GM23338 (cell line): ENCODE measurements at regions not wholly inside any gene's neighbourhood (a gene's known extent, or its start where the extent isn't known, plus 50 kb on each side); places are given as distances from the start of the nearest gene placed in this dataset.

Experiments
- ATAC-seq: fragments of 200-7000 bp; cut with Tn5 transposase; 3 replicates; pipeline ENCODE4 v1.9.1; 2020
- DNase-seq: peaks from one replicate; pipeline ENCODE4 v3.0.0-alpha.2; 2015; ENCODE audit warnings: low spot score
- H2AFZ ChIP-seq: fragments of 200-600 bp; sonication (generic); 2 replicates; pipeline ENCODE4 v1.8.0; 2016; ENCODE audit warnings: antibody characterized with exemption, mild to moderate bottlenecking, moderate library complexity
- H3F3A ChIP-seq: fragments of 200-600 bp; sonication (generic); replicated peaks from 2 replicates; pipeline ENCODE4 v1.8.0; 2017; ENCODE audit warnings: antibody characterized with exemption, mixed run types, low read depth
- H3K27ac ChIP-seq: fragments of 200-600 bp; sonication (generic); 2 replicates; pipeline ENCODE4 v1.6.1; 2016; ENCODE audit warnings: low read depth
- H3K27me3 ChIP-seq: fragments of 200-600 bp; sonication (generic); 2 replicates; pipeline ENCODE4 v1.8.0; 2016; ENCODE audit warnings: mild to moderate bottlenecking, mixed run types, moderate library complexity; ENCODE audit not compliant: insufficient read depth
- H3K36me3 ChIP-seq: fragments of 200-600 bp; sonication (generic); 2 replicates; pipeline ENCODE4 v1.8.0; 2016; ENCODE audit warnings: mild to moderate bottlenecking; ENCODE audit not compliant: insufficient read depth
- H3K4me1 ChIP-seq: fragments of 200-600 bp; sonication (generic); 2 replicates; pipeline ENCODE4 v1.8.0; 2016; ENCODE audit warnings: mild to moderate bottlenecking, moderate library complexity; ENCODE audit not compliant: insufficient read depth
- H3K4me2 ChIP-seq: fragments of 200-600 bp; sonication (generic); 2 replicates; pipeline ENCODE4 v1.7.1; 2017; ENCODE audit warnings: mixed run types
- H3K4me3 ChIP-seq: fragments of 200-600 bp; sonication (generic); 2 replicates; pipeline ENCODE4 v1.6.1; 2016; ENCODE audit warnings: mixed run types
- H3K79me2 ChIP-seq: fragments of 200-600 bp; sonication (generic); replicated peaks from 2 replicates; pipeline ENCODE4 v1.8.0; 2017; ENCODE audit warnings: mild to moderate bottlenecking; ENCODE audit not compliant: insufficient read depth
- H3K9me2 ChIP-seq: fragments of 200-600 bp; sonication (generic); 2 replicates; pipeline ENCODE4 v1.8.0; 2017; ENCODE audit not compliant: insufficient read depth
- H4K20me1 ChIP-seq: fragments of 200-600 bp; sonication (generic); replicated peaks from 2 replicates; pipeline ENCODE4 v1.8.0; 2017; ENCODE audit warnings: mild to moderate bottlenecking; ENCODE audit not compliant: insufficient read depth
- H3K27ac Mint-ChIP-seq: 2 replicates; pipeline ENCODE4 v1.8.0; 2020; ENCODE audit warnings: inconsistent platforms, mild to moderate bottlenecking, moderate library complexity, mixed read lengths
- H3K27me3 Mint-ChIP-seq: 3 replicates; pipeline ENCODE4 v1.8.0; 2022; ENCODE audit warnings: low read depth, mild to moderate bottlenecking, moderate library complexity, mixed read lengths, inconsistent platforms; ENCODE audit not compliant: insufficient read depth, poor library complexity
- H3K36me3 Mint-ChIP-seq: 3 replicates; pipeline ENCODE4 v1.8.0; 2021; ENCODE audit warnings: low read depth, mild to moderate bottlenecking, inconsistent platforms, moderate library complexity, mixed read lengths
- H3K4me1 Mint-ChIP-seq: 3 replicates; pipeline ENCODE4 v1.8.0; 2020; ENCODE audit warnings: mild to moderate bottlenecking, inconsistent platforms, mixed read lengths
- H3K4me3 Mint-ChIP-seq: 3 replicates; pipeline ENCODE4 v1.8.0; 2021; ENCODE audit warnings: moderate library complexity, mild to moderate bottlenecking, inconsistent platforms, mixed read lengths
- H3K9me3 Mint-ChIP-seq: 3 replicates; pipeline ENCODE4 v1.8.0; 2020; ENCODE audit warnings: moderate library complexity, mild to moderate bottlenecking, inconsistent platforms, mixed read lengths
- CREB1 ChIP-seq: fragments of 250-450 bp; sonication (Bioruptor Pico); IDR thresholded peaks from 2 replicates; pipeline ENCODE4 v1.5.0; 2020; ENCODE audit warnings: low read depth, mild to moderate bottlenecking, moderate library complexity
- CTCF ChIP-seq, 2 experiments: fragments of 200-600 bp in 1 of 2; sonication (generic) in 1 of 2; conservative IDR thresholded peaks; 2 replicates each; pipeline versions ENCODE4 v1.5.1 to v1.6.1; 2016 to 2017; ENCODE audit warnings: antibody characterized with exemption in 2 of 2, low read depth in 2 of 2, mild to moderate bottlenecking in 2 of 2, moderate library complexity in 1 of 2
- ETS1 ChIP-seq: IDR thresholded peaks from 2 replicates; pipeline ENCODE4 v1.6.1; 2016; ENCODE audit warnings: antibody characterized with exemption
- EZH2 ChIP-seq: fragments of 200-600 bp; sonication (generic); IDR thresholded peaks from one replicate; pipeline ENCODE4 v1.8.0; 2017; ENCODE audit warnings: antibody characterized with exemption, mild to moderate bottlenecking, low read depth; ENCODE audit not compliant: unreplicated experiment
- EZH2phosphoT487 ChIP-seq: fragments of 200-600 bp; sonication (generic); IDR thresholded peaks from one replicate; pipeline ENCODE4 v1.8.1; 2018; ENCODE audit warnings: antibody characterized with exemption; ENCODE audit not compliant: unreplicated experiment
- JUNB ChIP-seq: IDR thresholded peaks from one replicate; pipeline ENCODE4 v1.6.1; 2016; ENCODE audit warnings: antibody characterized with exemption; ENCODE audit not compliant: unreplicated experiment
- NANOG ChIP-seq: IDR thresholded peaks from 2 replicates; pipeline ENCODE4 v1.6.1; 2016; ENCODE audit warnings: antibody characterized with exemption, borderline replicate concordance
- POLR2AphosphoS5 ChIP-seq: IDR thresholded peaks from 2 replicates; pipeline ENCODE4 v1.6.1; 2016; ENCODE audit warnings: antibody characterized with exemption, low read depth
- REST ChIP-seq: IDR thresholded peaks from one replicate; pipeline ENCODE4 v1.6.1; 2018; ENCODE audit warnings: antibody characterized with exemption; ENCODE audit not compliant: unreplicated experiment
- STAT1 ChIP-seq: IDR thresholded peaks from one replicate; pipeline ENCODE4 v1.6.1; 2016; ENCODE audit warnings: antibody characterized with exemption; ENCODE audit not compliant: unreplicated experiment
- ZNF114 ChIP-seq: fragments of 250-450 bp; sonication (Bioruptor Pico); IDR thresholded peaks from 2 replicates; pipeline ENCODE4 v1.5.0; 2020; ENCODE audit warnings: mild to moderate bottlenecking, moderate library complexity
- ZNF331 ChIP-seq: fragments of 250-450 bp; sonication (Bioruptor Pico); IDR thresholded peaks from 2 replicates; pipeline ENCODE4 v1.5.0; 2020; ENCODE audit warnings: low read depth, mild to moderate bottlenecking, moderate library complexity
- TF ChIP-seq, protein P1 (sequence below): fragments of 250-450 bp; sonication (Bioruptor Pico); IDR thresholded peaks from 2 replicates; pipeline ENCODE4 v1.5.0; 2020; ENCODE audit warnings: mild to moderate bottlenecking, moderate library complexity

- Histone ChIP-seq H3K79me2 (no peaks in the 10 kb centered on the region), H3K27me3 (no peaks in the 10 kb centered on the region), H3K4me2 (no peak overlapping the region), H3K9me2 (no peaks in the 10 kb centered on the region), H3K4me3 (no peak overlapping the region), H3F3A (no peaks in the 10 kb centered on the region), H2AFZ (no peak overlapping the region), H3K4me1 (no peaks in the 10 kb centered on the region), H3K27ac (no peak overlapping the region), H4K20me1 (no peaks in the 10 kb centered on the region), H3K36me3 (no peaks in the 10 kb centered on the region)
- Mint-ChIP-seq H3K27ac (no peak overlapping the region), H3K27me3 (no peaks in the 10 kb centered on the region), H3K36me3 (no peaks in the 10 kb centered on the region; the same call in 2 of the 3 replicates), H3K9me3 (peaks cover 5% of the 10 kb centered on the region; the same call in 1 of the 3 replicates), H3K4me1 (no peaks in the 10 kb centered on the region), H3K4me3 (no peak overlapping the region)
- ATAC-seq (no peak), DNase-seq (no peak)
- TF ChIP-seq CTCF (conservative IDR thresholded peaks at IDR 0.05; ENCODE audit: low read depth in 2 of 2) (no peak), CREB1 (CRISPR knock-in tag) (no peak), EZH2 (no peak), ETS1 (no peak), ZNF114 (CRISPR knock-in tag) (no peak), REST (no peak), STAT1 (no peak), EZH2phosphoT487 (no peak), ZNF331 (CRISPR knock-in tag) (no peak), JUNB (no peak), POLR2AphosphoS5 (no peak), NANOG (no peak)
- TF ChIP-seq, protein P1, sequence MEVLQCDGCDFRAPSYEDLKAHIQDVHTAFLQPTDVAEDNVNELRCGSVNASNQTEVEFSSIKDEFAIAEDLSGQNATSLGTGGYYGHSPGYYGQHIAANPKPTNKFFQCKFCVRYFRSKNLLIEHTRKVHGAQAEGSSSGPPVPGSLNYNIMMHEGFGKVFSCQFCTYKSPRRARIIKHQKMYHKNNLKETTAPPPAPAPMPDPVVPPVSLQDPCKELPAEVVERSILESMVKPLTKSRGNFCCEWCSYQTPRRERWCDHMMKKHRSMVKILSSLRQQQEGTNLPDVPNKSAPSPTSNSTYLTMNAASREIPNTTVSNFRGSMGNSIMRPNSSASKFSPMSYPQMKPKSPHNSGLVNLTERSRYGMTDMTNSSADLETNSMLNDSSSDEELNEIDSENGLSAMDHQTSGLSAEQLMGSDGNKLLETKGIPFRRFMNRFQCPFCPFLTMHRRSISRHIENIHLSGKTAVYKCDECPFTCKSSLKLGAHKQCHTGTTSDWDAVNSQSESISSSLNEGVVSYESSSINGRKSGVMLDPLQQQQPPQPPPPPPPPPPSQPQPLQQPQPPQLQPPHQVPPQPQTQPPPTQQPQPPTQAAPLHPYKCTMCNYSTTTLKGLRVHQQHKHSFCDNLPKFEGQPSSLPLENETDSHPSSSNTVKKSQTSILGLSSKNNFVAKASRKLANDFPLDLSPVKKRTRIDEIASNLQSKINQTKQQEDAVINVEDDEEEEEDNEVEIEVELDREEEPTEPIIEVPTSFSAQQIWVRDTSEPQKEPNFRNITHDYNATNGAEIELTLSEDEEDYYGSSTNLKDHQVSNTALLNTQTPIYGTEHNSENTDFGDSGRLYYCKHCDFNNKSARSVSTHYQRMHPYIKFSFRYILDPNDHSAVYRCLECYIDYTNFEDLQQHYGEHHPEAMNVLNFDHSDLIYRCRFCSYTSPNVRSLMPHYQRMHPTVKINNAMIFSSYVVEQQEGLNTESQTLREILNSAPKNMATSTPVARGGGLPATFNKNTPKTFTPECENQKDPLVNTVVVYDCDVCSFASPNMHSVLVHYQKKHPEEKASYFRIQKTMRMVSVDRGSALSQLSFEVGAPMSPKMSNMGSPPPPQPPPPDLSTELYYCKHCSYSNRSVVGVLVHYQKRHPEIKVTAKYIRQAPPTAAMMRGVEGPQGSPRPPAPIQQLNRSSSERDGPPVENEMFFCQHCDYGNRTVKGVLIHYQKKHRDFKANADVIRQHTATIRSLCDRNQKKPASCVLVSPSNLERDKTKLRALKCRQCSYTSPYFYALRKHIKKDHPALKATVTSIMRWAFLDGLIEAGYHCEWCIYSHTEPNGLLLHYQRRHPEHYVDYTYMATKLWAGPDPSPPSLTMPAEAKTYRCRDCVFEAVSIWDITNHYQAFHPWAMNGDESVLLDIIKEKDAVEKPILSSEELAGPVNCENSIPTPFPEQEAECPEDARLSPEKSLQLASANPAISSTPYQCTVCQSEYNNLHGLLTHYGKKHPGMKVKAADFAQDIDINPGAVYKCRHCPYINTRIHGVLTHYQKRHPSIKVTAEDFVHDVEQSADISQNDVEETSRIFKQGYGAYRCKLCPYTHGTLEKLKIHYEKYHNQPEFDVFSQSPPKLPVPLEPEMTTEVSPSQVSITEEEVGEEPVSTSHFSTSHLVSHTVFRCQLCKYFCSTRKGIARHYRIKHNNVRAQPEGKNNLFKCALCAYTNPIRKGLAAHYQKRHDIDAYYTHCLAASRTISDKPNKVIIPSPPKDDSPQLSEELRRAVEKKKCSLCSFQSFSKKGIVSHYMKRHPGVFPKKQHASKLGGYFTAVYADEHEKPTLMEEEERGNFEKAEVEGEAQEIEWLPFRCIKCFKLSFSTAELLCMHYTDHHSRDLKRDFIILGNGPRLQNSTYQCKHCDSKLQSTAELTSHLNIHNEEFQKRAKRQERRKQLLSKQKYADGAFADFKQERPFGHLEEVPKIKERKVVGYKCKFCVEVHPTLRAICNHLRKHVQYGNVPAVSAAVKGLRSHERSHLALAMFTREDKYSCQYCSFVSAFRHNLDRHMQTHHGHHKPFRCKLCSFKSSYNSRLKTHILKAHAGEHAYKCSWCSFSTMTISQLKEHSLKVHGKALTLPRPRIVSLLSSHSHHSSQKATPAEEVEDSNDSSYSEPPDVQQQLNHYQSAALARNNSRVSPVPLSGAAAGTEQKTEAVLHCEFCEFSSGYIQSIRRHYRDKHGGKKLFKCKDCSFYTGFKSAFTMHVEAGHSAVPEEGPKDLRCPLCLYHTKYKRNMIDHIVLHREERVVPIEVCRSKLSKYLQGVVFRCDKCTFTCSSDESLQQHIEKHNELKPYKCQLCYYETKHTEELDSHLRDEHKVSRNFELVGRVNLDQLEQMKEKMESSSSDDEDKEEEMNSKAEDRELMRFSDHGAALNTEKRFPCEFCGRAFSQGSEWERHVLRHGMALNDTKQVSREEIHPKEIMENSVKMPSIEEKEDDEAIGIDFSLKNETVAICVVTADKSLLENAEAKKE (CRISPR knock-in tag), result no peak
These were observed 131.6 kb downstream of the HGF start for GRCh38 chr7:81638198-81638597.
